ENCODE measurements at regions not wholly inside any gene's neighbourhood (a gene's known extent, or its start where the extent isn't known, plus 50 kb on each side); places are given as distances from the start of the nearest gene placed in this dataset.
"Not testable (repeated sequence)": the region's sequence is repeated elsewhere in the genome, so short reads cannot be mapped to it uniquely, and the experiment has no call there.

GRCh38 chr18:14321217-14321616 lies 189.0 kb upstream of the ZNF519 start:
- DNase-seq: not testable (repeated sequence)

DNA sequence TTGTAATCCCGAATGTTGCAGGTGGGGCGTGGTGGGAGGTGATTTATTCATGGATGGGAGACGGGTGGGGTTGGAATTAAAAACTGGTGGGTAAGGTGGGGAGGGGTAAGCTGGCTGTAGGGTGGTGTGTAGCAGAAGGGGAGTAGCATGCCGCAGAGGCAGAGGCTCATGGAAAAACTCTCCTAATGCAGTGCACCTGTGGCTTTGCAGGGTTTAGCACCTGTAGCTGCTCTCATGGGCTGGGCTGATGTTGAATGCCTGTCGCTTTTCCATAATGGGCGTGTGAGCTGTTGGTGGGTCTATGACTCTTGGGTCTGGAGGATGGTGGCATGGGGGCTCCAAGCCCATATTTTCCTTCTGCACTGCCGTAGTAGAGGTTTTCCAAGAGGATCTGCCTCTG lies 169.0 kb upstream of the ZNF519 start:
- DNase-seq: not testable (repeated sequence)

- not testable (repeated sequence) for DNase-seq
Measured at GRCh38 chr18:14295081-14295480, 162.8 kb upstream of the ZNF519 start.

DNA sequence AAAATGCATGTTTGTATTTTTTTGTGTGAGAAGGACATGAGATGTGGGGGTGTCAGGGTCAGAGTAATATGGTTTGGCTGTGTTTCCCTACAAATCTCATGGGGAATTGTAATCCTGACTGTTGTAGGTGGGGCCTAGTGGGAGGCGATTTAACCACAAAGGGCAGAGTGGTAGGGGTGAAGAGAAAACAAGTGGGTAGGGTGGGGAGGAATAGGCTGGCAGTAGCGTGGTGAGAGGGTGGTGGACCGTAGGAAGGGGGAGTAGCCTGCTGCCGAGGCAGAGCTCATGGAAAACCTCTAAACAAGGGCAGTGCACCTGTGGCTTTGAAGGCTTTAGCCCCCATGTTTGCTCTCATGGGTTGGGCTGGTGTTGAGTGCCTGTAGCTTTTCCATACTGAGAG lies 152.8 kb upstream of the ZNF519 start:
- DNase-seq: no peak

- not testable (repeated sequence) for DNase-seq
Measured at GRCh38 chr18:14275391-14275790, 143.2 kb upstream of the ZNF519 start.

DNA sequence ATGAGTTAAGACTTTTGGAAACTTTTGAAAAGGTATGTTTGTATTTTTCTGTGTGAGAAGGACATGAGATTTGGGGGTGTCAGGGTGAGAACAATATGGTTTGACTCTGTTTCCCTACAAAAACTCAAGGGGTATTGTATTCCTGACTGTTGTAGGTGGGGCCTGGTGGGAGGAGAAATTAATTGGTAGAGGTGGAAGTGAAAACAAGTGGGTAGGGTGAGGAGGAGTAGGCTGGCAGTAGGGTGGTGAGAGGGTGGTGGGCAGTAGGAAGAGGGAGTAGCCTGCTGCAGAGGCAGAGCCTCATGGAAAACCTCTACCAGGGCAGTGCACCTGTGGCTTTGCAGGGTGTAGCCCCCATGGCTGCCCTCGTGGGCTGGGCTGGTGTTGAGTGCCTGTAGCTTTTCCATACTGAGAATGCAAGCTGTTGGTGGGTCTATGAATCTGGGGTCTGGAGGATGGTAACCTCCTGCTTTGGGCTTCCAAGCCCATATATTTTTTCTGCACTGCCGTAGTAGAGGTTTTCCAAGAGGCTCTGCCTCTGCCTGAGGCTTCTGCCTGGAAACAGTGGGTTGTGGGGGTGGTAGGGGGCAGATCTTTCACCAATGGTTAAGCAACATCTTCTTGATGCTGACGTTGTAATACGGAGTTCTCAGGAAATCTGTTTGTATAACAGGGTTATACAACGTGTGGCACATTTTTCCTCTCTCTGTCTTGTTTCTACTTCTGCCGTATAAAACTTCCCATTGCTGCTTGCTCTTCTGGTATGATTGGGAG lies 133.6 kb upstream of the ZNF519 start:
- not testable (repeated sequence) for DNase-seq

DNA sequence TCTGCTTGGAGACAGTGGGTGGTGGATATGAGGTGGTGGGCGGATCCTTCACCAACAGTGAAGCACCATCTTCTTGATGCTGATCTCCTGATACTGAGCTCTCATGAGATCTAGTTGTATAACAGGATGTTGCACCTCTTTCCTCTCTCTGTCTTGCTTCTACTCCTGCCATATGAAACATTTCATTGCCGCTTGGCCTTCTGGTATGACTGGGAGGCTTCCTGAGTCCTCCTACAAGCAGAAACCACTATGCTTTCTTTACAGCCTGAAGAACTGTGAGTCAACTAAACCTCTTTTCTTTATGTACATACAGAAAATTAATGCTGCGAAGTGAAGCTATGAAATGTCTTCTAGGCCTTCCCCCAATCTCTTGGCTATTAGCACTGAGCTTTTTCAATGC lies 130.6 kb upstream of the ZNF519 start:
- DNase-seq: not testable (repeated sequence)

DNA sequence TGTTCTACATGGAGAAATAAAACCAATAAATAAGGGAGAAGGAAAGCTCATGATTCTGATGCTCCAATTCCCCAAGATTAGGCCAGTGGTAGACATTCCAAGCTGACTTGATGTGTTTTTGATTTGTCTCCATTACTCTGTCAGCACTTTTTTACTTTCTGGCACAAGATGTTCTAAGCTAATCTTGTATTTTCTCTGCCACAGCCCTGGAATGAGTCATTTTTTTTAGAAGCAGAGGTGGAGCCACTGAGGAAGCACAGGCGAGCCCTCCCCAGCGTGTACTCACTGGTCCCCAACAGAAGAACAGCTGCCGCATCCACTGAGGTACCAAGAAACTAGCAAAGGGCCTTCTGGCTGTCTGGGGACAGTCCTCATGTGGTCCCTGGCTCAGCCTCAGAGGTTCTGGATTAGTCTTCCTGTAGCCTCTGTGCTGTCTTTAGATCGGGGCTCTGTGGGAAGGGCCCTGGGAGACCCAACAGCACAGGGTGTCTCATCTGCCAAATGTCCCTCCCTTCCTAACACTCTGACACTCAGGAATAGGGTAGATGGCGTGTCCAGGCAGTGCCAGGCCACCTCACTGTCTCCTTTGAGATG lies 117.9 kb upstream of the ZNF519 start:
- not testable (repeated sequence) for DNase-seq

DNA sequence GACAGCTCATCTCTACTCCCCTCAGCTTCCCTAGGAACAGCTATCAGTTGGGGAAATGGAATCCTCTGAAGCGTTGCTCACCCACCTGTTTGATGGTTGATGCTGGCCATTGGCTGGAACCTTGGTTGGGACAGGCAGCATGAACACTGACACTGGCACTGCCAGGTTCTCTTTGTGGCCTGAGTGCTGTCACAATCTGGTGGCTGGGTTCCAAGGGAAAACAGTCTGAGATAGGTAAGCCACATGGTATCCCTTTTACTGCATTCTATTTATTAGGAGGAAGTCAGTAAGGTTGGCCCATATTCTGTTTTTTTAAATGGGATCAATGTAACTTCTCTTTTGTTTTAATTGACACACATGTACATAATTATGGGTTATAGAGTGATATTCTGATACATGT lies 107.0 kb upstream of the ZNF519 start:
- DNase-seq: not testable (repeated sequence)

- DNase-seq: not testable (repeated sequence)
Measured at GRCh38 chr18:14236356-14237048, 104.3 kb upstream of the ZNF519 start.

DNA sequence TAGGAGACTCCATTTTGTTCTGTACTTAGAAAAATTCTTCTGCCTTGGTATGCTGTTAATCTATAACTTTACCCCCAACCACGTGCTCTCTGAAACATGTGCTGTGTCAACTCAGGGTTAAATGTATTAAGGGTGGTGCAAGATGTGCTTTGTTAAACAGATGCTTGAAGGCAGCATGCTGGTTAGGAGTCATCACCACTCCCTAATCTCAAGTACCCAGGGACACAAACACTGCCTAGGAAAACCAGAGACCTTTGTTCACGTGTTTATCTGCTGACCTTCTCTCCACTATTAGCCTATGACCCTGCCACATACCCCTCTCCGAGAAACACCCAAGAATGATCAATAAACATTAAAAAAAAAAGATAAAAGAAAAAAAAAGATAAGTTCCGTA lies 93.0 kb upstream of the ZNF519 start:
- DNase-seq: not testable (repeated sequence)

DNA sequence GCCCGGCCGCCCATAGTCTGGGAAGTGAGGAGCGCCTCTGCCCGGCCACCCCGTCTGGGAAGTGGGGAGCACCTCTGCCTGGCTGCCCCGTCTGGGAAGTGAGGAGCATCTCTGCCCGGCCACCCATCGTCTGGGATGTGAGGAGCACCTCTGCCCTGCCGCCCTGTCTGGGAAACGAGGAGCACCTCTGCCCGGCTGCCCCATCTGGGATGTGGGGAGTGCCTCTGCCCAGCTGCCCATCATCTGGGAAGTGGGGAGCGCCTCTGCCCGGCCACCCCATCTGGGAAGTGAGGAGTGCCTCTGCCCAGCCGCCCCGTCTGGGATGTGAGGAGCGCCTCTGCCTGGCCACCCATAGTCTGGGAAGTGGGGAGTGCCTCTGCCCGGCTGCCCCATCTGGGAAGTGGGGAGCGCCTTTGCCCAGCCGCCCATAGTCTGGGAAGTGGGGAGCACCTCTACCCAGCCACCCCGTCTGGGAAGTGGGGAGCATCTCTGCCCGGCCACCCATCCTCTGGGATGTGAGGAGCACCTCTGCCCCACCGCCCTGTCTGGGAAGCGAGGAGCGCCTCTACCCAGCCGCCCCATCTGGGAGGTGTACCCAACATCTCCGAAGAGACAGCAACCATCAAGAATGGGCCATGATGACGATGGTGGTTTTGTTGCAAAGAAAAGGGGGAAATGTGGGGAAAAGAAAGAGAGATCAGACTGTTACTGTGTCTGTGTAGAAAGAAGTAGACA lies 92.5 kb upstream of the ZNF519 start:
- DNase-seq: not testable (repeated sequence)

- DNase-seq: not testable (repeated sequence)
Measured at GRCh38 chr18:14223919-14224318, 91.7 kb upstream of the ZNF519 start.

- not testable (repeated sequence) for DNase-seq
Measured at GRCh38 chr18:14223231-14223822, 91.1 kb upstream of the ZNF519 start.

- not testable (repeated sequence) for DNase-seq
Measured at GRCh38 chr18:14222354-14223221, 90.4 kb upstream of the ZNF519 start.

GRCh38 chr18:14221689-14222088 lies 89.5 kb upstream of the ZNF519 start:
- no peak for DNase-seq

DNA sequence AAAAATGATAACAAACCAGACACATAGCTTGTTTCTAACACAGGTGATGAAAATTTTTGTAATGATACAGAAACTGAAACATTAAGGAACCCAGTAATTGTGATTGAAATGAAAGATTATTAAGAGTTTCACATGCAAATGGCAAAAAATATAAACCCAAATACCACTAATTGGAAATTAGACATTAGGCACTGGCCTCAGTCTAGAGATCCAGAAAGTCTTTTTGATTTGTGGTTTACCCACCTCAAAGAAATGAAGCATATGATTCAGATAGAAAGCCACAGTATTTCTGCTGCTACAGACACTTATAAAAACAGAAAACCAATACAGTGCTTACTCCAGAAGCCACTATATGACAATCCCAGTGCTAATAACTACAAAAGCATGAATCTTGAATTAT lies 83.7 kb upstream of the ZNF519 start:
- DNase-seq: not testable (repeated sequence)

DNA sequence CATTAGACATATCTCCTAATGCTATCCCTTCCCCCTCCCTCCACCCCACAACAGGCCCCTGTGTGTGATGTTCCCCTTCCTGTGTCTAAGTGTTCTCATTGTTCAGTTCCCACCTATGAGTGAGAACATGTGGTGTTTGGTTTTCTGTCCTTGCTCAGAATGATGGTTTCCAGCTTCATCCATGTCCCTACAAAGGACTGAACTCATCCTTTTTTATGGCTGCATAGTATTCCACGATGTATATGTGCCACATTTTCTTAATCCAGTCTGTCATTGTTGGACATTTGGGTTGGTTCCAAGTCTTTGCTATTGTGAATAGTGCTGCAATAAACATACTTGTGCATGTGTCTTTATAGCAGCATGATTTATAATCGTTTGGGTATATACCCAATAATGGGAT lies 71.2 kb upstream of the ZNF519 start:
- not testable (repeated sequence) for DNase-seq

GRCh38 chr18:14190776-14191442 lies 58.7 kb upstream of the ZNF519 start:
- DNase-seq: not testable (repeated sequence)

DNA sequence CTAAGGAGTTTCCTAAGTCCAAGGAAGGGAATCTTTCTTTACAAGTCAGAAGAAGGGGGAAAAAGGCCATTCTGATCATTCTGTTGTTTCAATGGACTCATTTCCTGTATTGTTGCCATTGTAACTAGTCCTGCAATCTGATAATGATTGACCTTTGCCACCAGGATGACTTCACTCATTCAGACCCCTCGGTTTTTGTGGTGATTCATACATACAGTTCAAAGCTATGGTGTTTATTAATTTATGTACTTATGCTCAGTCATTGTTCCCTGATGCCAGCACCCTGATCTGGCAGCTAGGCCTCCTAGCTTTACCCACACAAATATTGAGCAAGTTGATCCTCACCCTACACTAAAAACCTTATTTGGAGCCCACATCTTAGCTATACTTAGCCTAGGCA lies 57.6 kb upstream of the ZNF519 start:
- no peak for DNase-seq

DNA sequence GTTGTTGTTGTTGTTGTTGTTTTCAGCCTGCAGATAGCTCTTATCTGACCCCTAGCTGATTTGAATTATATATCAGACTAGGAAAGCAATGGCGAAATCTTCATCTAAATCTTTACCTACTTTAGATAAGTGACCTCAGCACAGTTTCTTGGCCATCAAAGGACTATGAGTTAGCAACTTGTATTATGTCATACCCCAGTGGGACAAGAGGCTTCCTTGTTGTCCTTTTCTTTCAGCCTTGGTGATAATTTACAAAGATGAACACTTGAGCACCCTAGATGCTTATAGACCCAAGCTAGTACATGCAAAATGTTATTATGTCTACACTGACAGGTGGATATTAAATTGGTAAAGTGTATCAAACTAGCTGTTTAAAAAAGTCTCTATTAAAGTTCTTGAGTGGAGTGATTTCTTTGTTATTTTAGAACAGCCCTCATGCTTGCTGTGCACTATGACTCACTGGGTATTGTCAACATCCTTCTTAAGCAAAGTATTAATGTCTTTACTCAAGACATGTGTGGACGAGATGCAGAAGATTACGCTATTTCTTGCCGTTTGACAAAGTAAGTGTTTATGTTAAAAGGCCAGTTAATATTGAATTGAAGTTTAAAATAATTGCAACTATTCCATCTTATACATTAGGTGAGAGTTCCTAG lies 56.6 kb upstream of the ZNF519 start:
- DNase-seq: not testable (repeated sequence)

Measured in activated naive CD4-positive, alpha-beta T cell treated with Interleukin-2 at 50 U/mL for 16 hours (primary cell).